ENCODE measurements at regions not wholly inside any gene's neighbourhood (a gene's known extent, or its start where the extent isn't known, plus 50 kb on each side); places are given as distances from the start of the nearest gene placed in this dataset.

DNA sequence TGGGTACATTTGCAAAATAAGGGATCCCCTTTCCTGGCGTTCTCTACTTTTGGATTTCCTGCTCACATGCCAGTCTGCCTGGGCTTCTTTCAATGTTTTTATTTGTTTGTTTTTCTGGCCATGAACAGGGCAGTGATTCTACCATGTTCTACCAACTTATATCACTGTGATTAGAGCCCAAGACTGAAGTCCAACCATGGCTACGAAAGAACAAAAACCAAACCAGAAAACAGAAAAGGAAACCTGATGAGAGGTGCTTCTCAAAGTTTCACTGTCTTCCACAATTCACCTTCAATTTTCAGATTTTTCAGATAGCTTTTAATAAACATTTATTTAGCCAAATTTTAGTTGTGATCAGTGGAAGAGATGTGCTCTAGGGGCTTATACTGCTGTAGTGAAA is 187.6 kb upstream of the TACR3 start:
- TF ChIP-seq, protein P1, sequence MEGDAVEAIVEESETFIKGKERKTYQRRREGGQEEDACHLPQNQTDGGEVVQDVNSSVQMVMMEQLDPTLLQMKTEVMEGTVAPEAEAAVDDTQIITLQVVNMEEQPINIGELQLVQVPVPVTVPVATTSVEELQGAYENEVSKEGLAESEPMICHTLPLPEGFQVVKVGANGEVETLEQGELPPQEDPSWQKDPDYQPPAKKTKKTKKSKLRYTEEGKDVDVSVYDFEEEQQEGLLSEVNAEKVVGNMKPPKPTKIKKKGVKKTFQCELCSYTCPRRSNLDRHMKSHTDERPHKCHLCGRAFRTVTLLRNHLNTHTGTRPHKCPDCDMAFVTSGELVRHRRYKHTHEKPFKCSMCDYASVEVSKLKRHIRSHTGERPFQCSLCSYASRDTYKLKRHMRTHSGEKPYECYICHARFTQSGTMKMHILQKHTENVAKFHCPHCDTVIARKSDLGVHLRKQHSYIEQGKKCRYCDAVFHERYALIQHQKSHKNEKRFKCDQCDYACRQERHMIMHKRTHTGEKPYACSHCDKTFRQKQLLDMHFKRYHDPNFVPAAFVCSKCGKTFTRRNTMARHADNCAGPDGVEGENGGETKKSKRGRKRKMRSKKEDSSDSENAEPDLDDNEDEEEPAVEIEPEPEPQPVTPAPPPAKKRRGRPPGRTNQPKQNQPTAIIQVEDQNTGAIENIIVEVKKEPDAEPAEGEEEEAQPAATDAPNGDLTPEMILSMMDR (IDR thresholded peaks at IDR 0.05) = no peak
- TF ChIP-seq EP300 (IDR thresholded peaks at IDR 0.05) = no peak
